ENCODE measurements at regions not wholly inside any gene's neighbourhood (a gene's known extent, or its start where the extent isn't known, plus 50 kb on each side); places are given as distances from the start of the nearest gene placed in this dataset.
A peak's percentile ranks its signal among the peaks of the same experiment; 100 is the strongest.

GRCh38 chr4:107148904-107149303, 112.8 kb upstream of the DKK2 start:
- Histone ChIP-seq H3K4me3 (ENCODE audit: low read length) (no peak overlapping the region), H3K27me3 (ENCODE audit: control insufficient read depth, insufficient read depth, low read length, poor library complexity, severe bottlenecking) (no peaks in the 10 kb centered on the region), H3K4me1 (ENCODE audit: control insufficient read depth, insufficient read depth, low read length) (peaks cover 6% of the 10 kb centered on the region), H3K27ac (ENCODE audit: low read depth, low read length) (no peak overlapping the region), H3K36me3 (ENCODE audit: control insufficient read depth, insufficient read depth, low read length) (no peaks in the 10 kb centered on the region), H3K9me3 (ENCODE audit: control insufficient read depth, low read length) (peaks cover 7% of the 10 kb centered on the region), H3K9ac (ENCODE audit: extremely low read depth, low read length, poor library complexity, severe bottlenecking) (peak overlapping the region; percentile 4)
- Mint-ChIP-seq H3K27me3 (ENCODE audit: insufficient read depth) (no peaks in the 10 kb centered on the region), H3K4me1 (peaks cover 27% of the 10 kb centered on the region), H3K36me3 (ENCODE audit: low read depth) (no peaks in the 10 kb centered on the region), H3K4me3 (no peak overlapping the region), H3K27ac (no peak overlapping the region), H3K9me3 (peaks cover 2% of the 10 kb centered on the region)
- no peak for TF ChIP-seq CTCF (conservative IDR thresholded peaks at IDR 0.05)
- WGBS, 2 experiments (ENCODE audit: insufficient coverage in 1 of 2, insufficient read length in 1 of 2), result 96% methylated on average over 1 of the region's 1 CpG; no CpG with 5 or more reads in 1 of the 2 experiments
- no peak for DNase-seq

- H3K27me3 ChIP-seq (ENCODE audit: control insufficient read depth, insufficient read depth, low read length, poor library complexity, severe bottlenecking), result no peaks in the 10 kb centered on the region
- no peak for DNase-seq
- peaks cover 6% of the 10 kb centered on the region for H3K4me1 ChIP-seq (ENCODE audit: control insufficient read depth, insufficient read depth, low read length)
- H3K9me3 Mint-ChIP-seq, result peaks cover 2% of the 10 kb centered on the region
- H3K4me3 ChIP-seq (ENCODE audit: low read length), result no peak overlapping the region
- H3K4me3 Mint-ChIP-seq, result no peak overlapping the region
- no peaks in the 10 kb centered on the region for H3K36me3 ChIP-seq (ENCODE audit: control insufficient read depth, insufficient read depth, low read length)
- no peak for TF ChIP-seq CTCF (conservative IDR thresholded peaks at IDR 0.05)
- H3K27ac ChIP-seq (ENCODE audit: low read depth, low read length), result no peak overlapping the region
- H3K9ac ChIP-seq (ENCODE audit: extremely low read depth, low read length, poor library complexity, severe bottlenecking), result no peak overlapping the region
- no peaks in the 10 kb centered on the region for H3K27me3 Mint-ChIP-seq (ENCODE audit: insufficient read depth)
- WGBS, 2 experiments (ENCODE audit: insufficient coverage in 1 of 2, insufficient read length in 1 of 2), result 78% methylated on average over 1 of the region's 1 CpG; no CpG with 5 or more reads in 1 of the 2 experiments
- no peaks in the 10 kb centered on the region for H3K36me3 Mint-ChIP-seq (ENCODE audit: low read depth)
- H3K9me3 ChIP-seq (ENCODE audit: control insufficient read depth, low read length), result peaks cover 7% of the 10 kb centered on the region
- H3K4me1 Mint-ChIP-seq, result peaks cover 21% of the 10 kb centered on the region
- no peak overlapping the region for H3K27ac Mint-ChIP-seq
Observed at GRCh38 chr4:107147873-107148272, 111.8 kb upstream of the DKK2 start.

GRCh38 chr4:107138433-107138832, 102.3 kb upstream of the DKK2 start:
- TF ChIP-seq CTCF (conservative IDR thresholded peaks at IDR 0.05), result no peak
- no peak overlapping the region for H3K4me3 Mint-ChIP-seq
- peaks cover 4% of the 10 kb centered on the region for H3K4me1 Mint-ChIP-seq
- H3K27ac ChIP-seq (ENCODE audit: low read depth, low read length), result no peak overlapping the region
- no peaks in the 10 kb centered on the region for H3K27me3 ChIP-seq (ENCODE audit: control insufficient read depth, insufficient read depth, low read length, poor library complexity, severe bottlenecking)
- no peaks in the 10 kb centered on the region for H3K4me1 ChIP-seq (ENCODE audit: control insufficient read depth, insufficient read depth, low read length)
- H3K27me3 Mint-ChIP-seq (ENCODE audit: insufficient read depth), result no peaks in the 10 kb centered on the region
- no peaks in the 10 kb centered on the region for H3K36me3 ChIP-seq (ENCODE audit: control insufficient read depth, insufficient read depth, low read length)
- 90 to 100% methylated on average over 1 of the region's 1 CpG for WGBS, 2 experiments (ENCODE audit: insufficient coverage in 1 of 2, insufficient read length in 1 of 2)
- H3K9ac ChIP-seq (ENCODE audit: extremely low read depth, low read length, poor library complexity, severe bottlenecking), result no peak overlapping the region
- no peak overlapping the region for H3K27ac Mint-ChIP-seq
- no peaks in the 10 kb centered on the region for H3K9me3 ChIP-seq (ENCODE audit: control insufficient read depth, low read length)
- H3K4me3 ChIP-seq (ENCODE audit: low read length), result no peak overlapping the region
- no peaks in the 10 kb centered on the region for H3K36me3 Mint-ChIP-seq (ENCODE audit: low read depth)
- no peak for DNase-seq
- H3K9me3 Mint-ChIP-seq, result no peaks in the 10 kb centered on the region

All from endodermal cell (in vitro differentiated cells).